ENCODE measurements at regions not wholly inside any gene's neighbourhood (a gene's known extent, or its start where the extent isn't known, plus 50 kb on each side); places are given as distances from the start of the nearest gene placed in this dataset.
A peak's percentile ranks its signal among the peaks of the same experiment; 100 is the strongest.

GRCh38 chr3:177599326-177599725 lies 402.0 kb upstream of the TBL1XR1 start:
- no peak for DNase-seq (ENCODE audit: low read depth, low spot score)

DNA sequence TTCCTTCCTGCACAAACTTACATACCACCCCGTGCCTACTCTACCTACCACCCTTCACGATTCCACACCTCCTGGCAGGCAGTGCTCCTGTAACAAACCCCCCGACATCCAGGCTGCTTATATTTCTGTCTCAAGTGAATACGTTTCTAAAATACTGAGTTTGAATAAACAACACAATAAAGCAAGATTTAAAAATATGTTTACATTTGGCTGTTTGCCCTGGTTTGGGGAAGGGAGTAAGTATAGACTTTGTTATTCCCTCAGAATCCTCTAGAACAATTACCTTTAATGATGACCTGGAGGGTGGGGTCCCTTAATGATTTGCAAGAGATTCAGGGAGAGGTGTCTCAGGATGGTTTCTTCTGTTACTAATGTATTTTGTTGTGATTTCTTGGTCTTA lies 402.6 kb upstream of the TBL1XR1 start:
- DNase-seq (ENCODE audit: low read depth, low spot score): no peak

- no peak for DNase-seq (ENCODE audit: low read depth, low spot score)
Measured at GRCh38 chr3:177600411-177600810, 403.1 kb upstream of the TBL1XR1 start.

- no peak for DNase-seq (ENCODE audit: low read depth, low spot score)
Measured at GRCh38 chr3:177601152-177601551, 403.9 kb upstream of the TBL1XR1 start.

- DNase-seq (ENCODE audit: low read depth, low spot score): no peak
Measured at GRCh38 chr3:177602601-177603147, 405.4 kb upstream of the TBL1XR1 start.

DNA sequence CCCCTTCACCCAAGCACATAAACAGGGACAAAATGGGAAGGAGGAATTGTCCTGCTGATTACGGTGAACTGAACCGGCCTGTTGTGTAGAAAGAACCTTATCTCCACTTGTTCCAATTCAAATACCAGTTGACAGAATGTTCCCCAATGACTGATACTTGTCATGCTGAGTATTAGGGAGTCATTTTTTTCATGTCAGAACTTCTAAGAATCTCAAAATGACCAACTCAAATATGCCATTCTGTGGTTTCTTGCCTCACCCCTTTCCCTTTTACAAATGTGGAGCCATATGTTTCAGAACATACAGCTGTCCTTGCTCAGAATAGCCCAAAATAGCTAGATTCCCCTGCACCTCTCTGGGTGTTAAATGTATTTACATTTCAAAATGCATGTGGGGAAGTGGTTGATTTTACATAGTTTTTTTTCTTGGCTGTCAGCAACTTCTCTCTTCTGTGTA lies 405.9 kb upstream of the TBL1XR1 start:
- no peak for DNase-seq (ENCODE audit: low read depth, low spot score)

DNA sequence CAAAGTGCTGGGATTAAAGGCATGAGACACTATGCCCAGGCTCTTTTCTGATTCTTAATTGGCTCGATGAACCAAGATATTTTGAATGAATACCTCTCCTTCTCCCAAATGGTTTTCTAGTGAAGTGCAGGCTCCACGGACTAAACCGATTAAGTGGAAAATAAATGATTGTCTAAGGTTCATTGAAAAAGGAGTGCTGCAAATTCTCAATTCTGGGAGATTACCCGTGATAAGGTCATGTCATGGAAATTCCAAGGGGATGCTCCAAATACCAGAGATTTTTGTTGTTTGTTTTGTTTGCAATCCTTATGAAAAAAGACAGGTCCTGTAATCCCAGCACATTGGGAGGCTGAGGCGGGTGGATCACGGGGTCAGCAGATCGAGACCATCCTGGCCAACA lies 406.9 kb upstream of the TBL1XR1 start:
- no peak for DNase-seq (ENCODE audit: low read depth, low spot score)

- no peak for DNase-seq (ENCODE audit: low read depth, low spot score)
Measured at GRCh38 chr3:177606891-177607290, 409.6 kb upstream of the TBL1XR1 start.

- no peak for DNase-seq (ENCODE audit: low read depth, low spot score)
Measured at GRCh38 chr3:177607589-177607988, 410.3 kb upstream of the TBL1XR1 start.

GRCh38 chr3:177608443-177608842 lies 411.2 kb upstream of the TBL1XR1 start:
- no peak for DNase-seq (ENCODE audit: low read depth, low spot score)

- no peak for DNase-seq (ENCODE audit: low read depth, low spot score)
Measured at GRCh38 chr3:177609613-177610012, 412.3 kb upstream of the TBL1XR1 start.

- DNase-seq (ENCODE audit: low read depth, low spot score): no peak
Measured at GRCh38 chr3:177610262-177610661, 413.0 kb upstream of the TBL1XR1 start.

- no peak for DNase-seq (ENCODE audit: low read depth, low spot score)
Measured at GRCh38 chr3:177610686-177611633, 413.7 kb upstream of the TBL1XR1 start.

- no peak for DNase-seq (ENCODE audit: low read depth, low spot score)
Measured at GRCh38 chr3:177611752-177612334, 414.6 kb upstream of the TBL1XR1 start.

- DNase-seq (ENCODE audit: low read depth, low spot score): no peak
Measured at GRCh38 chr3:177613901-177614300, 416.6 kb upstream of the TBL1XR1 start.

DNA sequence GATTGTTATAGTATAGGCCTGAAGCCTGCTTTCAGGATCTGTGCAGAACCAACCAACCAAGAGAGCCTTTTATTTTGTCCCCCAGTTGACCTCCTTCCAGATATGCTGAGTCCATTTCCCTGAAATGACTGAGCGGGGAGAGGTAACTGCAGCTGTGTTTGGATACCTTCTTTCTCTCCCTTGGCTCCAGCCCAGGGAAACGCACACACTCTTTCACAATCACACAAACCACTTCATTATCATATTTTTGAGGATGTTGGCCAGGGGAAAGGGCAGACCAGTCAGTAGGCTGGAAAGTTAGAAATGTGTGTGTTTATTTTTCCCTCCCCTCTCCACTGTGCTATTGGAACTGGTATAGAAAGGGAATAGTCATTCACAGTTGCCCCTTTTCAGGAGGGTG lies 417.7 kb upstream of the TBL1XR1 start:
- DNase-seq (ENCODE audit: low read depth, low spot score): peak; percentile 98

DNA sequence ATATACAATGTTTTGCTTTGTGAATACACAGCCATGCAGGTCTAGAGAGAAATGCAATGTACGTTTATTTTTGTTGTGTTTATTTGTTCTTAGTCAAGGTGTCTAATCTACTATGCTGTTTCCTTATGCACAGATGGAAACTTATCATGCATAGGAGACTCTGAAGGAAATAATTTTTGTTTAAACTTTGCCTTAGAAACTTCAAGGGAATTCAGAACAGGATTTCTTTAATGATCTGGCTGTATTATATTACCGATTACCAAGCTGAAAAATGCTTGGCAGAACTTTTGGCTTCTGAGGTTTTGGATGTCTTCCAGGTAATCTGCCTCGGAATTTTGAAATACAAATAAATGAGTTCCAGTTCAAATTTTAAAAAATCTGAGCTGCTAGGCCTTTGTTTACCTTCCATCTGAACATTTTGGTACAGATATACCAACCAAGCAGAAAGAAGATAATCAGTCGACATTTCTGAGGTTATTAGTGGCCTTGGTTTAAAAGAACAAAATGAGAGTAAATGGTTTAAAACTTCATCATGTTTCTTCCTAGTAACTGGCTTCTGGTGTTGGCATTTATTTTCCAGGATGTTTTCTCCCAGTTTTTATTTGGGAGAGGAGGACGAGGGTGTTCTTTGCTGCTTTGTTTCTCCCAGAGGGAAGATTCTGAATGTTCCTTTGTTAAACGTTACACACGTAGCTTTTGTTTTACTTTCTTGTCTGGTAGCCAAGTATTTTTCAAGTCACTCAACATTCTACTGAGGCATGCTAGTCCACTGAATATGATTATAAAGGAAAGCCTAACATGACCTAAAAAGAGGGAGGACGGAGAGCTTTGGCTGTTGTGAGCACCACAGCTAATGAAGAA lies 421.8 kb upstream of the TBL1XR1 start:
- no peak for DNase-seq (ENCODE audit: low read depth, low spot score)

DNA sequence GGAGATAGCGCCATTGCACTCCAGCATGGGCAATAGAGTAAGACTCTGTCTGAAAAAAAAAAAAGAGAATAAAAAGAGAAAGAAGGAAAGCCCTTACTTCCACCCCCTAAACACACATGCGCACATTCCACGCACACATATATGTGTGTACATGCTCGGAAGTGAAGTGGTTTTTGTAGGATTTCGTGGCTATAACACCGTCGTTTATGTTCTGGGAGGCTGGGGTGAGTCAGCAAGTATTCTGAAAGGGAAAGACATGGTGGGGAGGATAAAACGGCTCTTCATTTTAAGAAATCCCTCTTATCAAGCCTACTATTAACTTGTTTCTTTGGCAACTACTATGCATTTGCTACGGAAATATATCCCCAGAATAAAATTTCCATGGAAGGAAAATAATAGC lies 422.8 kb upstream of the TBL1XR1 start:
- no peak for DNase-seq (ENCODE audit: low read depth, low spot score)

DNA sequence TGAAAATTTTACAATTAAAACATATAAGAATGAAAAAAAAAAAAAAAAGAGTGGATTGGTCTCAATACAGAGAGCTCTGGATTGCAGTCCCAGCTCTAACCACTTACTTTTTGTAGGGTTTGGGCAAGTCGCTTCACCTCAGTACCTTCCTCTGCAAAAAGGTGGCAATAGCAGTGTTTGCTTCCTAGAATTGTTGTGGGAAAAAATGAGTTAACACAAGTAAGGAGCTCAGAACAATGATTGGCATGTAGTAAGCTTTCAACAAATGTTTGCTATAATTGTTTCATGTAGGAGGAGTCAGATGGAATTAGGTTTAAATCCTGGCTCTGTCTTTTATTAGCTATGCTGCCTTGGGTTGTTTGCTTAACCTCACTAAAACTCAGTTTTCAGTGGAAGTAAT lies 425.2 kb upstream of the TBL1XR1 start:
- DNase-seq (ENCODE audit: low read depth, low spot score): no peak

DNA sequence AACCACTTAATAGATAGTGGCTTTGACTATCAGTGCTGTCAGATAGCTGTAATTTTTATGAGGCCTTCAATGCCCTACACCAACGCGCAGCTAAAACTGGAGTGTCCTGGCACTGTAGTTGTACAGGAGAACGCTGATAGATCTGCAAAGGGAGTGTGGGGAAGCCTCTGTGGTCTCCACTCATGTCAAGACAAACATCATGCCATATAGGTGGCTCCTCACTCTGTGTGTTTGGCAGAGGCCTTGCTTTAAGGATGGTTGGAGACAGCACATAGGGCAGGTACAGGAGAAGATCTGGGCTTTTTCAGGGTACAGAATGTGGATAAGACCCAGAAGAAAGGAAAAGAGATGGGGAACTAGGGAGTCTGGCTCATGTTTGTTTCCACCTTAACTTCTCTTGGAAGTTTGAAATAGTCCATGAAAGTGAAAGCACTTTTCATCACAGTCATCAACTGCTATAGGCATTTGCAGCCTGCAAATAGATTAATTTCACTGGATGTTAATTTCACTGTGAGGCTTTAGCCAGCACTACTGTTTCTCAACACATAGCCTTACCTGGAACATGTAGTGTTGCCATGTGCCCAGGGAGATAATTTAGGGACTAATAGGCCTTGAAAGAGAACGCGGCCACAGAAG lies 425.8 kb upstream of the TBL1XR1 start:
- no peak for DNase-seq (ENCODE audit: low read depth, low spot score)
